ENCODE measurements at regions not wholly inside any gene's neighbourhood (a gene's known extent, or its start where the extent isn't known, plus 50 kb on each side); places are given as distances from the start of the nearest gene placed in this dataset.

DNA sequence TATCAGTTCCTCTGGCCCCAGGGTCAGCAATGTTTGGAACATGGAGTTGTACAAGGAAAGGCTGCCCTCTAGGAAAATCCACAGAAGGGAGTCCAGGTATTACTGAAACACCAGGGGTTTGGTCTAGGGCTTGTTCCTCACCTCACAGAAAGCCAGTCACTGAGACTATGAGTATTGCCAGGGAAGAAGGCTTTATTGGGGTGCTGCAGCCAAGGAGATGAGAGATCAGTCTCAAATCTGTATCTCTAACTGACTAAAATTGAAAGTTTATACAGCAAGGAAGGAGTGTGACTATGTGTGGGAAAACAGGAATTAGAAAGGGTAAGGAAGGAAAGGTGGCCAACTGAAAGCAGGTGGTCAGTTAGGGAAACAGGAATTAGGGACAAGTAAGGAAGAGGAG lies 172.3 kb downstream of the LYPLAL1 start:
- no peaks in the 10 kb centered on the region for H3K9me2 ChIP-seq (replicated peaks; ENCODE audit: insufficient read depth, low read length)
- no peak overlapping the region for H3K27ac ChIP-seq (ENCODE audit: low read depth, low read length)
- H3K79me2 ChIP-seq (ENCODE audit: insufficient read depth, low read length): no peaks in the 10 kb centered on the region
- no peaks in the 10 kb centered on the region; the same call in 1 of the 2 replicates for H3K9me3 ChIP-seq (ENCODE audit: insufficient read depth, low read length)
- no peaks in the 10 kb centered on the region for H3K36me3 ChIP-seq (ENCODE audit: low read length)
- H3K4me2 ChIP-seq (ENCODE audit: low read depth, low read length, poor library complexity, severe bottlenecking): no peak overlapping the region
- no peak overlapping the region for H3K9ac ChIP-seq (ENCODE audit: low read length)
- no peaks in the 10 kb centered on the region for H3K27me3 ChIP-seq (ENCODE audit: low read length)
- H4K20me1 ChIP-seq (ENCODE audit: low read depth, low read length): no peaks in the 10 kb centered on the region
- no peak overlapping the region for H2AFZ ChIP-seq (ENCODE audit: low read depth, low read length, severe bottlenecking)
- no peaks in the 10 kb centered on the region for H3F3A ChIP-seq (ENCODE audit: insufficient read depth)
- TF ChIP-seq CTCF (IDR thresholded peaks at IDR 0.05; ENCODE audit: insufficient read depth, low read length, poor library complexity, severe bottlenecking) (no peak), EZH2phosphoT487 (conservative IDR thresholded peaks at IDR 0.05; ENCODE audit: low read length) (no peak)
- no peak overlapping the region for H3K4me3 ChIP-seq (ENCODE audit: insufficient read depth, low read length, poor library complexity, severe bottlenecking)

GRCh38 chr1:219342836-219343235 lies 169.2 kb downstream of the LYPLAL1 start:
- Histone ChIP-seq H3K4me3 (ENCODE audit: insufficient read depth, low read length, poor library complexity, severe bottlenecking) (no peak overlapping the region), H3K27me3 (ENCODE audit: low read length) (no peaks in the 10 kb centered on the region), H3K9me2 (replicated peaks; ENCODE audit: insufficient read depth, low read length) (no peaks in the 10 kb centered on the region), H3K9me3 (ENCODE audit: insufficient read depth, low read length) (no peaks in the 10 kb centered on the region; the same call in 1 of the 2 replicates), H2AFZ (ENCODE audit: low read depth, low read length, severe bottlenecking) (no peak overlapping the region), H3K36me3 (ENCODE audit: low read length) (no peaks in the 10 kb centered on the region), H3F3A (ENCODE audit: insufficient read depth) (no peaks in the 10 kb centered on the region), H3K27ac (ENCODE audit: low read depth, low read length) (no peak overlapping the region), H3K4me2 (ENCODE audit: low read depth, low read length, poor library complexity, severe bottlenecking) (no peak overlapping the region), H4K20me1 (ENCODE audit: low read depth, low read length) (no peaks in the 10 kb centered on the region), H3K9ac (ENCODE audit: low read length) (no peak overlapping the region), H3K79me2 (ENCODE audit: insufficient read depth, low read length) (no peaks in the 10 kb centered on the region)
- no peak for TF ChIP-seq EZH2phosphoT487 (conservative IDR thresholded peaks at IDR 0.05; ENCODE audit: low read length)
- TF ChIP-seq CTCF (IDR thresholded peaks at IDR 0.05; ENCODE audit: insufficient read depth, low read length, poor library complexity, severe bottlenecking): no peak

DNA sequence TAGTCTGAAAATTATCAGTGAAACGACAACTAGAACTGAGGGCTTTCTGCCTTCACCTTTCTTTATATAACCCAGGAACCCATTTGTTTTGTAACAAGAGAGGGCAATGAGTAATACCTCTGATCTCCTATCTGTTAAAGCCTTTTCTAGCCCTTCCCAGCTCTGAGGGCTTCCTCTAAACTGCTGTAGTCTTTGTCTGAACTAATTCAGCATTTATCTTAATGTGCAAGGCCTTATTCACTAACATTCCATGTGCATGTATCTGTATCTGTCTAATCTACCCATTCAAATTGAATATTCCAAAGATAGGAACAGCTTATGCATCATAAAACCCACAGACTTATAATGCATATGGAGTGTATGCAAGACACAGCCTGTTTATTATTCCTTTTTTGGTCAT lies 167.1 kb downstream of the LYPLAL1 start:
- Histone ChIP-seq H3K4me3 (ENCODE audit: insufficient read depth, low read length, poor library complexity, severe bottlenecking) (no peak overlapping the region), H3K4me2 (ENCODE audit: low read depth, low read length, poor library complexity, severe bottlenecking) (no peak overlapping the region), H4K20me1 (ENCODE audit: low read depth, low read length) (no peaks in the 10 kb centered on the region), H3K27ac (ENCODE audit: low read depth, low read length) (no peak overlapping the region), H2AFZ (ENCODE audit: low read depth, low read length, severe bottlenecking) (no peak overlapping the region), H3K9ac (ENCODE audit: low read length) (no peak overlapping the region), H3K9me2 (replicated peaks; ENCODE audit: insufficient read depth, low read length) (no peaks in the 10 kb centered on the region), H3F3A (ENCODE audit: insufficient read depth) (no peaks in the 10 kb centered on the region), H3K9me3 (ENCODE audit: insufficient read depth, low read length) (no peaks in the 10 kb centered on the region; the same call in 1 of the 2 replicates), H3K27me3 (ENCODE audit: low read length) (no peaks in the 10 kb centered on the region), H3K36me3 (ENCODE audit: low read length) (no peaks in the 10 kb centered on the region), H3K79me2 (ENCODE audit: insufficient read depth, low read length) (no peaks in the 10 kb centered on the region)
- TF ChIP-seq CTCF (IDR thresholded peaks at IDR 0.05; ENCODE audit: insufficient read depth, low read length, poor library complexity, severe bottlenecking): no peak
- no peak for TF ChIP-seq EZH2phosphoT487 (conservative IDR thresholded peaks at IDR 0.05; ENCODE audit: low read length)
